GM12875 (cell line): ENCODE measurements at regions not wholly inside any gene's neighbourhood (a gene's known extent, or its start where the extent isn't known, plus 50 kb on each side); places are given as distances from the start of the nearest gene placed in this dataset.

Experiments used
- H3K4me3 ChIP-seq: one replicate; pipeline ENCODE4 v1.5.1; 2011; ENCODE audit warnings: low read depth, low read length, control low read depth
- TF ChIP-seq, protein P1 (sequence below): IDR thresholded peaks from 2 replicates; pipeline ENCODE4 v1.5.1; 2011; ENCODE audit warnings: low read depth, mild to moderate bottlenecking, control low read depth, inconsistent platforms, low read length, moderate library complexity, borderline replicate concordance; ENCODE audit not compliant: insufficient read depth

DNA sequence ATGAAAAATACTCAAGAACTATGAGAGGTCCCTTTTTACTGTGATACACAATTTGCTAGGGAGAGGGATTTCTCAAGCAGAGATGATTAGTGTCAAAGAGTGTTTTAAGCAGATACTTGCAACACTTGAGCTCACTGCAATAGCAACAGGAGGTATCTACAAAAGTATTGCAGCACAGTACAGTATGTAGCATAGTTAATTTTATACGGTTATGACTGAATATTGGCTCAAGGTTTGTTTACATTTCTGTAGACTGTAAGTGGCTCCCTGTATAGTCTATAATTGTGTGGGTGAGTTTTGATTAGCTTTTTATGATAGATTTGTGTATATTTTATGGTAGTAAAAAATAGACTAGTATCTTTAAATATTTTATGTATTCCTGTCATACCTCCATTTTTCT lies 1177.2 kb downstream of the TECRL start:
- TF ChIP-seq, protein P1, sequence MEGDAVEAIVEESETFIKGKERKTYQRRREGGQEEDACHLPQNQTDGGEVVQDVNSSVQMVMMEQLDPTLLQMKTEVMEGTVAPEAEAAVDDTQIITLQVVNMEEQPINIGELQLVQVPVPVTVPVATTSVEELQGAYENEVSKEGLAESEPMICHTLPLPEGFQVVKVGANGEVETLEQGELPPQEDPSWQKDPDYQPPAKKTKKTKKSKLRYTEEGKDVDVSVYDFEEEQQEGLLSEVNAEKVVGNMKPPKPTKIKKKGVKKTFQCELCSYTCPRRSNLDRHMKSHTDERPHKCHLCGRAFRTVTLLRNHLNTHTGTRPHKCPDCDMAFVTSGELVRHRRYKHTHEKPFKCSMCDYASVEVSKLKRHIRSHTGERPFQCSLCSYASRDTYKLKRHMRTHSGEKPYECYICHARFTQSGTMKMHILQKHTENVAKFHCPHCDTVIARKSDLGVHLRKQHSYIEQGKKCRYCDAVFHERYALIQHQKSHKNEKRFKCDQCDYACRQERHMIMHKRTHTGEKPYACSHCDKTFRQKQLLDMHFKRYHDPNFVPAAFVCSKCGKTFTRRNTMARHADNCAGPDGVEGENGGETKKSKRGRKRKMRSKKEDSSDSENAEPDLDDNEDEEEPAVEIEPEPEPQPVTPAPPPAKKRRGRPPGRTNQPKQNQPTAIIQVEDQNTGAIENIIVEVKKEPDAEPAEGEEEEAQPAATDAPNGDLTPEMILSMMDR, result no peak
- H3K4me3 ChIP-seq, result no peak overlapping the region

DNA sequence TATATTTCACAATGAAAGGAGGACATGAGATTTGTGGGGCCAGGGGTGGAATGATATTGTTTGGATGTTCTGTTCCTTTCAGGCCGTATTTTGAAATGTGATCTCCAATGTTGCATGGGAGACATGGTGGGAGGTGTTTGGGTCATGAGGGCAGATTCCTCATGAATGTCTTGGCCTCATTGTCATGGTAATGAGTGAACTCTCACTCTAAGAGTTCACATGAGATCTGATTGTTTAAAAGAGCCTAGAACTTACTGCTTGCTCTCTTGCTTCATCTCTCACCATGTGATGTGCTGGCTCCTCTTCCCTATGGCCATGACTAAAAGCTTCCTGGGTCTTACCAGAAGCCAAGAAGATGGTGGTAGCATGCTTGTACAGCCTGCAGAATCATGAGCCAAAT lies 1183.0 kb downstream of the TECRL start:
- H3K4me3 ChIP-seq, result no peak overlapping the region
- TF ChIP-seq, protein P1, result no peak

DNA sequence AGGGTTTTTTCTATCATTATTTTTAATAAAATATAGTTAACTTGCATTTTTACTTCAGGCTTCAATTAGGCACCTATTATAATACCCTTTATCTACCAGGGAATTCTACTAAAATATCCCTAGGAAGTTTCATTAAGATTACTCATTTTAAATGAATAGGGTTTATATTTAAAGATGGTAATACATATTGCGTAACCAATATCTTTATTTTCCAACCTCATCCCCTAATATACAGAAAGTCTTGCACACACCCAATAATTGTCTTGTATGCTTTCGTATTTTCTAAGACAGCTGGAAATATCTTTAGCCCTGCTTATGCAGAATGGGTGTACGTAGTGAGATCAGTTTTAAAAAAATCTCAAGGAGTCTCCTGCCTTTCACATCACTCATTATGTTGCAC lies 1186.8 kb downstream of the TECRL start:
- TF ChIP-seq, protein P1, result no peak
- no peak overlapping the region for H3K4me3 ChIP-seq

DNA sequence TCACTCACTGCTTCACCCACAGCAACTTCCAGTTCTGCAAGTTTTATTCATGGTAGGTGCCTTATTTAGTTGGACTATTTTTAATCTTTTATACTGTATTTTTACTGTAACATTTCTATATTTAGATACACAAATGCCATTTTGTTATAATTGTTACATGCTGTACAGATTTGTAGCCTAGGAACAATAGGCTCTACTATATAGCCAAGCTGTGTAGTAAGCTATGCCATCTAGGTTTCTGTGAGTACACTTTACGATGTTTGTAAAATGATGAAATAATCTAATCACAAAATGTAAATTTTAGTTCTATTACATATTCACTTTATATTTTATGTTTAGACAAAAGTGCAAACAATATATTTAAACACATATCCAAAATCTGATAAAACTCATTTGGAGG lies 1187.8 kb downstream of the TECRL start:
- no peak overlapping the region for H3K4me3 ChIP-seq
- TF ChIP-seq, protein P1, result no peak

DNA sequence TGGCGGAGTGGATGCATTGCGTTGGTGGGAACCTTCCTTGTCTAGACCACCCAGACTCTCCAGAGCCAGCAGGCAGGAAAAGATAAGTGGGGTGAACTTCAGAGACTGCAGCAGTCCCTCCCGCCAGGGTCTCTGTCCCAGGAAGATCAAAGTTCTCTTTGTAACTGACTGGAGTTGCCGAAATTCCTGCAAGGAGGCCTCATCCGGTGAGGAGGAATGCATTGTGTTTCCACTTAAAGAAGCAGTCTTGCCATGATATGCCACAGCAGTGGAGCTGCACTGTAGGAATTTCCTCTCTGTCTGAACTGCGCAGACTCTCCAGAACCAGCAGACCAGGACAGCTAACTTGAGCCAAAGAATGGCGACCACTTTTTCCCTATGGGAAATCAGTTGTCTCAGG lies 1190.4 kb downstream of the TECRL start:
- TF ChIP-seq, protein P1, result no peak
- H3K4me3 ChIP-seq, result no peak overlapping the region

DNA sequence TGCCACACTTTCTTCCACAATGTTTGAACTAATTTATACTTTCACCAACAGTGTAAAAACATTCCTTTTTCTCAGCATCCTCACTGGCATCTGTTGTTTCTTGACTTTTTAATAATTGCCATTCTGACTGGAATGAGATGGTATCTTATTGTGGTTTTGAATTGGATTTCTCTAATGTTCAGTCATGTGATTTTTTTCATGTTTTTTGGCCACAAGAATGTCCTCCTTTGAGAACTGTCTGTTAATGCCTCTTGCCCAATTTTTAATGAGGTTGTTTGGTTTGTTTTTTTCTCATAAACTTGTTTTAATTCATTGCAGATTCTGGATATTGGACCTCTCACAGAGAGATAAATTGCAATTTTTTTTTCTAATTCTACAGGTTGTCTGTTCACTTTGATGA lies 1195.2 kb downstream of the TECRL start:
- TF ChIP-seq, protein P1, result no peak
- no peak overlapping the region for H3K4me3 ChIP-seq

DNA sequence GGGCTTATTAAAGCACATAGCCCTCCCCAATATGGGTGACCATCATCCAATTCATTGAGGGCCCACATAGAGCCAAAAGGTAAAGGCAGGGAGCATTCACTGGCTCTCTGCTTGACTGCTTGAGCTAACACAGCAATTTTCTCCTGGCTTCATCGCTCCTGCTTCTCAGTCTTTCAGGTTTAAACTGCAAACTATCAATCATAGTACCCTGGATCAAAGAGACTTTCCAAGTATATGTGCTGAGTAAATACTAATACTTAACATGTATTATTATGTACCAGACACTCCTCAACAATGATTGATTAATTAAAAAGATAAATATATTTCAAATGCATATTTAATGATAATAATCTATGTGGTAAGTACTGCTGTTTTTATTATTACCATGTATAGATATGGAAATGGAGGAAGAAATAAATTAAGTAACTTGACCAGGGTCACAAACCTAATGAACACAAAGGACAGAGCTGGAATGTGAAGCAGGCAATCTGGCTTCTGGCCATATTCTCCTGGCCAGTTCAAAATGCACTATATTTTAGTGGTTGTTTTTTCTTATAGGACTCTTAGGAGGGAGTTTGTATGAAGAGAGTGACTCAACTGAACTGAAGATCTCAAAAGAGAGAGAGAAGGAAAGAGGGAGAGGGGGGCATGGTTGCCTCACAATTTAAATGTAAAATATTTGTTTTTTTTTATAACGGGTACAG lies 1197.3 kb downstream of the TECRL start:
- TF ChIP-seq, protein P1, result no peak
- H3K4me3 ChIP-seq, result no peak overlapping the region
